Uterus (tissue), 2 donors: ENCODE measurements at regions not wholly inside any gene's neighbourhood (a gene's known extent, or its start where the extent isn't known, plus 50 kb on each side); places are given as distances from the start of the nearest gene placed in this dataset.

Experiments used
- POLR2A ChIP-seq, 2 donors: fragments of 450-650 bp; IDR thresholded peaks; one replicate each; pipeline ENCODE4 v1.6.1; 2016; ENCODE audit warnings: antibody characterized with exemption in 2 of 2, mild to moderate bottlenecking in 1 of 2, moderate library complexity in 1 of 2
- TF ChIP-seq, protein P1 (sequence below), 4 experiments: fragments of 200-600 bp in 2 of 4; fragments of 450-650 bp in 2 of 4; sonication (generic) in 2 of 4; IDR thresholded peaks; one replicate each; pipeline ENCODE4 v1.5.1; 2016 to 2019; ENCODE audit warnings: antibody characterized with exemption in 4 of 4, mild to moderate bottlenecking in 2 of 4, moderate library complexity in 1 of 4

DNA sequence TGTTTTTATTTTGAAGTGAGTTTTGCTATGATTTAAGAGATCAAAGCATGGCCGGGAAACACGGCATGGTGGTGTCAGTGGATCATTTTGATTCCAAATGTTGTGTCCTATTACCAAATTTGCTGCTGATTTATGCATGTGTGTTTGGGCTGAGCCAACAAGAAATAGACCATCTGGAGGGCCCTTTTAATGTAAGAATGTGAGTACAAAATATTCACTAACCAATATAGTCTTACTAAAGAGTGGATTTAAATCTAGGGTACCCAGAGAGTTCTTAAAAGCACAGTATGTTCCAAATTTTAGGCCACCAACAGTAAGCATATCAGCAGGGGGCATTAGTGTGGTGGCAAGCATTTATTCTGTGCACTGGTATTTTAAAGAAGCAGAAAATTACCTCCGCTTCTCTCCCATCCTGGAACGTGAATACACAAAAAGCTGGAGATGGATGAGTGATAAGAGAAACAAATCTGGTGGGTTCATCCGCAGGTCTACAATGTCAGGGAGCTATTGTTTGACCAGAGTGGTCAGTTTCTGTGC, 444.4 kb upstream of the IGFBP7 start:
- TF ChIP-seq, protein P1, sequence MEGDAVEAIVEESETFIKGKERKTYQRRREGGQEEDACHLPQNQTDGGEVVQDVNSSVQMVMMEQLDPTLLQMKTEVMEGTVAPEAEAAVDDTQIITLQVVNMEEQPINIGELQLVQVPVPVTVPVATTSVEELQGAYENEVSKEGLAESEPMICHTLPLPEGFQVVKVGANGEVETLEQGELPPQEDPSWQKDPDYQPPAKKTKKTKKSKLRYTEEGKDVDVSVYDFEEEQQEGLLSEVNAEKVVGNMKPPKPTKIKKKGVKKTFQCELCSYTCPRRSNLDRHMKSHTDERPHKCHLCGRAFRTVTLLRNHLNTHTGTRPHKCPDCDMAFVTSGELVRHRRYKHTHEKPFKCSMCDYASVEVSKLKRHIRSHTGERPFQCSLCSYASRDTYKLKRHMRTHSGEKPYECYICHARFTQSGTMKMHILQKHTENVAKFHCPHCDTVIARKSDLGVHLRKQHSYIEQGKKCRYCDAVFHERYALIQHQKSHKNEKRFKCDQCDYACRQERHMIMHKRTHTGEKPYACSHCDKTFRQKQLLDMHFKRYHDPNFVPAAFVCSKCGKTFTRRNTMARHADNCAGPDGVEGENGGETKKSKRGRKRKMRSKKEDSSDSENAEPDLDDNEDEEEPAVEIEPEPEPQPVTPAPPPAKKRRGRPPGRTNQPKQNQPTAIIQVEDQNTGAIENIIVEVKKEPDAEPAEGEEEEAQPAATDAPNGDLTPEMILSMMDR (IDR thresholded peaks at IDR 0.05): no peak
- TF ChIP-seq POLR2A (IDR thresholded peaks at IDR 0.05): no peak
